ENCODE measurements at regions not wholly inside any gene's neighbourhood (a gene's known extent, or its start where the extent isn't known, plus 50 kb on each side); places are given as distances from the start of the nearest gene placed in this dataset.

DNA sequence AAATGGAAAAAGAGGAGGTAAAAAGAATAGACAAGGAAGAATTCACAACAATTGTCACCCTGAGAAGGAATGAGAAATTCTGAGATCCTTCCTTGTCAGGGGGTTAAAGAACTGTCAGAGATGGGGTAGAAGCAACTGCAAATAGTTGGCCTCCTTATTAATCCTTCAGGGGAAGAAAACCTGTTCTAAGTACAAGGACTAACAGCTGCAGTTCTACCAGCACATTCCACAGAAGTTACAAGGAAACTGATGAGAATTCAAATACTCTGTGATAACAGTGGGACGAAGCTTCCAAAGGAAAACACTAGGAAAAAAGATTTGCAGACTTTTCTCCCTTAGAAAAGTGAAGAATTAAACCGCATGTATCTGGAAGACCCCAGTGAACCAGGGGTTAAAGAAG, 93.7 kb downstream of the OR2K2 start:
- TF ChIP-seq ZNF274 (IDR thresholded peaks at IDR 0.05; ENCODE audit: low read depth, low read length) (no peak), YY1 (IDR thresholded peaks at IDR 0.05; ENCODE audit: insufficient read depth, insufficient read length) (no peak), SUZ12 (IDR thresholded peaks at IDR 0.05; ENCODE audit: extremely low read depth, insufficient read depth, insufficient read length) (no peak)

All from NT2/D1 (cell line).